ENCODE measurements at regions not wholly inside any gene's neighbourhood (a gene's known extent, or its start where the extent isn't known, plus 50 kb on each side); places are given as distances from the start of the nearest gene placed in this dataset.

DNA sequence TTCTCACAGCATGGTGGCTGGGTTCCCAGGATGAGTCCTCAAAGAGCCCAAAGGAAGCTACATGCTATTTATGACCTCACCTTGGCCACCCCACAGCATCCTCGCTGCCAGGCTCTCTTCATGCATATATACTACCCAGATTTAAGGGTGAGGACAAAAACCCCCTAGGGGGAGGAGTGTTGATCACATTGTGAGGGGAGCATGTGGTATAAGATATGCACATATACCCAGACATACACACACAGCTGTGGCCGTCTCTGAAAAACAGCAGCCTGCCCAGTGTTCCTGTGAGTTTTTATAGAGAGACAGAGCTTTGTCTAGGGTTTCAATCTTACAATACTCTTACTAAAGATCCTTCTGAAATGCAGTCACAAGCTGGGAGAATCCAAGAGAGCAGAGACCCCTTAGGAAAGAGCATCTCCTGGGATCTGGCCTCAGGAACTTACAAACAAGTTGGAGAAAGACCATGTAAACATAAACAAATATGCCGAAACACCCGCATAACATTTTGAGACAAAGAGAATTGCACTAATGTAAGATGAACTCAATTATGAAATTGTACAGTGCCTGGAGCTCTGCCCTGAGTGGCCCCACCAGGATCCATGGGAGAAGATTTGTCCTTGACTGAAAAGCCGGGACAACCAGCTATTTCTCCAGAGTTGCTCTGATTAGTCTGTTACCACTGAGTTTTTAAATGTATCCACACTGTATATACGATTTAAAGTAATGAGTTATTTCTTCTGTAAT is 146.4 kb downstream of the GADD45G start:
- CTCF ChIA-PET (ENCODE audit: unreplicated experiment), result no interaction called here
- POLR2A ChIA-PET, result interaction anchor here (0.6 to 1.8 kb wide), 6 partner anchors 8 to 1100 kb away, joined by 3 to 7 read pairs (median 4); no protein-coding TSS in a partner anchor
- TF ChIP-seq, protein P1, sequence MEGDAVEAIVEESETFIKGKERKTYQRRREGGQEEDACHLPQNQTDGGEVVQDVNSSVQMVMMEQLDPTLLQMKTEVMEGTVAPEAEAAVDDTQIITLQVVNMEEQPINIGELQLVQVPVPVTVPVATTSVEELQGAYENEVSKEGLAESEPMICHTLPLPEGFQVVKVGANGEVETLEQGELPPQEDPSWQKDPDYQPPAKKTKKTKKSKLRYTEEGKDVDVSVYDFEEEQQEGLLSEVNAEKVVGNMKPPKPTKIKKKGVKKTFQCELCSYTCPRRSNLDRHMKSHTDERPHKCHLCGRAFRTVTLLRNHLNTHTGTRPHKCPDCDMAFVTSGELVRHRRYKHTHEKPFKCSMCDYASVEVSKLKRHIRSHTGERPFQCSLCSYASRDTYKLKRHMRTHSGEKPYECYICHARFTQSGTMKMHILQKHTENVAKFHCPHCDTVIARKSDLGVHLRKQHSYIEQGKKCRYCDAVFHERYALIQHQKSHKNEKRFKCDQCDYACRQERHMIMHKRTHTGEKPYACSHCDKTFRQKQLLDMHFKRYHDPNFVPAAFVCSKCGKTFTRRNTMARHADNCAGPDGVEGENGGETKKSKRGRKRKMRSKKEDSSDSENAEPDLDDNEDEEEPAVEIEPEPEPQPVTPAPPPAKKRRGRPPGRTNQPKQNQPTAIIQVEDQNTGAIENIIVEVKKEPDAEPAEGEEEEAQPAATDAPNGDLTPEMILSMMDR (conservative IDR thresholded peaks at IDR 0.05; ENCODE audit: low read length), result no peak

DNA sequence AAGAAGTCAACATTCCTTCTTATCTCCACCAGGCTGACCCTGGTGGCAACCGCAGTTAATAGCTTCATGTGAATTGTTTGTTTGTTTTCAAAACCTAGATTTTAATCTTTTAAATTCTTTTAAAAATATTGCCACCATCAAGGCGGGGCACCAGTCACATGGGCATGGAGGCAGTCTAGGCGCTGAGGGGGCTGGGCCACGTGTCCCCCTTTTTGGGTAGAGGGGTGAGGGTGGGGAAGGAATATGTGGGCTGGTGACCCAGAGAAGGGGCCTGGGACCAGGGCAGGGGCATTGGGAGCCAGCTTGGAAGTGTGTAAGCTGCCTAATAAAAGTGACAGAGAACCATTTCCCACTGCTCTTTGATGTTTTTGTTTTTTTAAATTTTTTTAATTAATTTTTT is 147.3 kb downstream of the GADD45G start:
- no peaks in the 10 kb centered on the region for H4K20me1 ChIP-seq (ENCODE audit: insufficient read depth, low read length)
- H3K4me1 ChIP-seq (ENCODE audit: insufficient read depth, low read length, poor library complexity, severe bottlenecking), result peaks cover 11% of the 10 kb centered on the region
- H2AFZ ChIP-seq (ENCODE audit: low read length), result no peak overlapping the region
- ChIA-PET POLR2A (interaction anchor here (0.7 to 1.8 kb wide), 3 partner anchors 9 to 1099 kb away, joined by 3 to 7 read pairs (median 4); no protein-coding TSS in a partner anchor), CTCF (ENCODE audit: unreplicated experiment) (no interaction called here)
- H3K4me2 ChIP-seq (ENCODE audit: low read length), result no peak overlapping the region
- DNase-seq (ENCODE audit: low spot score), result no peak
- intact Hi-C loops (cut with micrococcal nuclease; ENCODE audit: unreplicated experiment), result no loop called here
- no TSS peak for BruUV-seq (replicated peaks)
- no peak overlapping the region for H3K4me3 ChIP-seq (ENCODE audit: low read depth, low read length, poor library complexity, severe bottlenecking)
- H3K9me3 ChIP-seq (ENCODE audit: low read length), result no peaks in the 10 kb centered on the region
- TF ChIP-seq EZH2phosphoT487 (IDR thresholded peaks at IDR 0.05; ENCODE audit: borderline replicate concordance, low read depth, low read length), result no peak
- TF ChIP-seq, protein P1 (conservative IDR thresholded peaks at IDR 0.05; ENCODE audit: low read length), result no peak
- no peaks in the 10 kb centered on the region for H3K9me2 ChIP-seq (ENCODE audit: insufficient read depth, low read length)
- no peaks in the 10 kb centered on the region for H3K36me3 ChIP-seq (ENCODE audit: insufficient read depth, low read length)
- H3K79me2 ChIP-seq (ENCODE audit: insufficient read depth, low read depth, low read length), result no peaks in the 10 kb centered on the region
- no peak overlapping the region for H3K27ac ChIP-seq (ENCODE audit: low read depth, low read length, poor library complexity, severe bottlenecking)

More for the DNA sequence above, 146.4 kb downstream of the GADD45G start:
- H3K4me1 ChIP-seq (ENCODE audit: insufficient read depth, low read length, poor library complexity, severe bottlenecking), result peaks cover 11% of the 10 kb centered on the region
- no peaks in the 10 kb centered on the region for H4K20me1 ChIP-seq (ENCODE audit: insufficient read depth, low read length)
- H3K36me3 ChIP-seq (ENCODE audit: insufficient read depth, low read length), result no peaks in the 10 kb centered on the region
- H2AFZ ChIP-seq (ENCODE audit: low read length), result no peak overlapping the region
- no peak for DNase-seq (ENCODE audit: low spot score)
- H3K9me3 ChIP-seq (ENCODE audit: low read length), result no peaks in the 10 kb centered on the region
- H3K4me3 ChIP-seq (ENCODE audit: low read depth, low read length, poor library complexity, severe bottlenecking), result no peak overlapping the region
- BruUV-seq (replicated peaks), result no TSS peak
- H3K27ac ChIP-seq (ENCODE audit: low read depth, low read length, poor library complexity, severe bottlenecking), result no peak overlapping the region
- no peak overlapping the region for H3K4me2 ChIP-seq (ENCODE audit: low read length)
- intact Hi-C loops (cut with micrococcal nuclease; ENCODE audit: unreplicated experiment), result no loop called here
- H3K9me2 ChIP-seq (ENCODE audit: insufficient read depth, low read length), result no peaks in the 10 kb centered on the region
- H3K79me2 ChIP-seq (ENCODE audit: insufficient read depth, low read depth, low read length), result no peaks in the 10 kb centered on the region

DNA sequence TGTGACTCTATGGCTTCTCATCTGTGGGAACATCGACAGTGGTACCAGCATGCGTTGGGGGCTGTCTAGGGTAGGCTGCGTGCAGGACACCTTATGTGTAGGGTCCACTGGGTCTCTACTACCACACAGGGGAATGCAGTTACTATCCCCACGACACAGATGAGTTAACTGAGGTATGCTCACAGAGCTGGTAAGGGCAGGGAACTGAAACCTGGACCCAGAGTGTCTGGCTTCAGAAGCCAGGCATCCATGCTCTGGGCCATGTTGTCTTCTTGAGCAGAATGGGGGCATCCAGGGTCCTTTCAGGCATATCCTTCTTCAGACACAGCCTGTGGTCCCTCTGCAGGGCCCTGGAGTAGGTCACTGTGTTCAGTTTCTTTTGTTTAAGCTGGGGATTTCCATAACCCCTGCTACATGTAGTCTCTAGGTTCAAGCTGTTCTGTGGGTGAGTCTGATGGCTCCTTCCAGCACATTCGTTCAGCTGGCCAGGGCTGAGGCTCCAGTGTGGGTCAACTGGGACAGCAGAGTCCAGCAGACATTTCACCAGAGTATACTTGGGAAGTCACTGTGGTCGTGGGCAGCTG is 148.8 kb downstream of the GADD45G start:
- intact Hi-C loops (cut with micrococcal nuclease; ENCODE audit: unreplicated experiment), result no loop called here
- H3K4me2 ChIP-seq (ENCODE audit: low read length), result no peak overlapping the region
- ChIA-PET CTCF (ENCODE audit: unreplicated experiment) (no interaction called here), POLR2A (interaction anchor here (1.4 kb wide), 1 partner anchor 28 kb away, joined by 4 read pairs; no protein-coding TSS in a partner anchor)
- H3K4me3 ChIP-seq (ENCODE audit: low read depth, low read length, poor library complexity, severe bottlenecking), result no peak overlapping the region
- no peaks in the 10 kb centered on the region for H3K9me2 ChIP-seq (ENCODE audit: insufficient read depth, low read length)
- no peak overlapping the region for H3K27ac ChIP-seq (ENCODE audit: low read depth, low read length, poor library complexity, severe bottlenecking)
- no peaks in the 10 kb centered on the region for H4K20me1 ChIP-seq (ENCODE audit: insufficient read depth, low read length)
- no peaks in the 10 kb centered on the region for H3K79me2 ChIP-seq (ENCODE audit: insufficient read depth, low read depth, low read length)
- no TSS peak for BruUV-seq (replicated peaks)
- no peak overlapping the region for H2AFZ ChIP-seq (ENCODE audit: low read length)
- H3K4me1 ChIP-seq (ENCODE audit: insufficient read depth, low read length, poor library complexity, severe bottlenecking), result peaks cover 6% of the 10 kb centered on the region
- H3K9me3 ChIP-seq (ENCODE audit: low read length), result no peaks in the 10 kb centered on the region
- no peaks in the 10 kb centered on the region for H3K36me3 ChIP-seq (ENCODE audit: insufficient read depth, low read length)
- no peak for TF ChIP-seq EZH2phosphoT487 (IDR thresholded peaks at IDR 0.05; ENCODE audit: borderline replicate concordance, low read depth, low read length)
- TF ChIP-seq, protein P1 (conservative IDR thresholded peaks at IDR 0.05; ENCODE audit: low read length), result no peak
- no peak for DNase-seq (ENCODE audit: low spot score)

All from OCI-LY7 (cell line).